ENCODE measurements at regions not wholly inside any gene's neighbourhood (a gene's known extent, or its start where the extent isn't known, plus 50 kb on each side); places are given as distances from the start of the nearest gene placed in this dataset.

- DNase-seq, result no peak
Measured at GRCh38 chr2:20541651-20542050, 94.8 kb downstream of the RHOB start.

- no peak for DNase-seq
Measured at GRCh38 chr2:20542269-20542668, 95.4 kb downstream of the RHOB start.

DNA sequence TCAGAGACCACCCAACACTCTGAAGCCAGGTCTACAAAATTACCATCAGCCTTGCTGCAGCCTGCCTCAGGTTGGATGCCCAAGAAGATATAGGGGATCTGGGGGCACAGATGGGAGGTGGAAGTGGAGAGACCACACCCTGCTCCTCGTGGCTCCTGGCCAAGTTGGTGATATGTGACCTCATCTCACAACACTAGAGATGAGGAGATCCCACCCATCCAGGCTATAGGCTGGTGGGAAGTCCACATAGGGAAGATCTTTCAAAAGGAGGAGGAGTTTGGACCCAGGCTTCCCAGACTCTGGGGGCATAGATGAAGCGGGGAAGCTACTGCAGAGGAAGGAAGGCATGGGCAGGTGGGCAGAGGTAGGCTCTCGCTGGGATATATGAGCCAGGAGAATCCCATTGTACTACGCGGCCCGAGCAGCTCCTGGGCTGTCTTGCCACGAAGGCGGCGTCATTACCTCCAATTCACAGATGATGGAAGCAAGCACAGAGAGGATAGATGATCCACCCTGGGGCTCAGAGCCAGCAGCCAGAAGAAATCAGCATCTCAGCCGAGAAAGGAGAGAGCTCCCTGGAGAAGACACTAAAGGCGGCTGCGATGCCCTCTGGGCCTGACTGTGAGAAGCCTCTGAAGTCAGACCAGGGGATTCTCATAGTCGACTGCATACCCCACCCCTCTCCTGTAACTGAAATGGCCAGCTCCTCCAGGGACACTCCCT lies 96.0 kb downstream of the RHOB start:
- no peak for DNase-seq

- peak; percentile 27 to 46 for DNase-seq
Measured at GRCh38 chr2:20543469-20544152, 96.7 kb downstream of the RHOB start.

GRCh38 chr2:20544153-20544747 lies 97.4 kb downstream of the RHOB start:
- no peak for DNase-seq

DNA sequence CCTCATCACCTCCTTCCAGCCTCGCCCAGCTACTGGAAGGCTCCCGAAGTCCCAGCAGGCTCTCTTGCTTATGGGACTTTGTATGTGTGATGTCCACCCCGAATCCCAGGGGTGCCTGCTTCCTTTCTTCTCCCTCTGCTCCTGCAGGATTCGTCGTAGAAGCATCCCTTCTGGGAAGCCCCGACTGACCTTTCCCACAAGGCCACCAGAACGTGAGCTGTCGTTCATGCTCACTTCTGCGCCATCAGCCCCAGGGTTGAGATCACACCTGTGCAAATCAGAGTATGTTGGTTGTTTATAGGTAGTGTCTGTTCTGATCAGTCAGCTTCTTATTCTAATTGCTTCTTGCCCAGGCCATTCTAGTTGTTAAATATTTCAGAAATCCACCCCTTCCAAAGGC lies 101.8 kb downstream of the HS1BP3 start:
- DNase-seq, result no peak

DNA sequence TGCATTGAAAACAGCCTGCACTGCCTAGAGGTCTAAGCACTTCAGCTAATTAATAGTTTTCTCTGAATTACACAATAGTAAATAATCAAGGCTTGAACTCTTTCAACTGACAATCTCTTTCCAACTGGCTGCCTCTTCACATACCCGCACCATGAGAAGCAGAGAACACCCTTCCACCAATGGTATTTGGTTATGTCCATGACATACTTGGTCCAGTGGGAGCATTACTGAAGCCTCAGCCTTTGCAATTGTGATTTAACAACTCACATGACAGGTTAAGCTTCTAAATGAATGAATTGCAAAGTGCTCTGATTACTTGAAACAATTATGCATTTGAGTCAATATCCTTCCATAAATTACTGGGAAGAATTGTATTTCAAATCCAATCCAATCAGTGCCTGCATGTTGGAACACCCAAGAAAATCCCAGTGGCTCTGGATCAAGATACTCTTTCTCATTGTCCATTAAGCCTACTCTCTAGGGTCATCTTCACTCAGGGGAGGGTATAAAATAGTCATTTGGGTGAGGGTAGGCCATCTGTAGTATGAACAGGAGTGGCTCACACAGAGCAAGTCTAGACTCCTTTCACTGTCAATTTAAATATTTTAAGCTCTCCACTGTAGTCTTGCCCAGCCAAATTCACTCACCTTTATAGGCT lies 101.1 kb downstream of the HS1BP3 start:
- no peak for DNase-seq

- peak in 1 of 2 experiments; percentile 43 for DNase-seq
Measured at GRCh38 chr2:20551260-20551944, 99.5 kb downstream of the HS1BP3 start.

- no peak for DNase-seq
Measured at GRCh38 chr2:20551945-20552328, 99.0 kb downstream of the HS1BP3 start.

- no peak for DNase-seq
Measured at GRCh38 chr2:20552847-20553246, 98.1 kb downstream of the HS1BP3 start.

DNA sequence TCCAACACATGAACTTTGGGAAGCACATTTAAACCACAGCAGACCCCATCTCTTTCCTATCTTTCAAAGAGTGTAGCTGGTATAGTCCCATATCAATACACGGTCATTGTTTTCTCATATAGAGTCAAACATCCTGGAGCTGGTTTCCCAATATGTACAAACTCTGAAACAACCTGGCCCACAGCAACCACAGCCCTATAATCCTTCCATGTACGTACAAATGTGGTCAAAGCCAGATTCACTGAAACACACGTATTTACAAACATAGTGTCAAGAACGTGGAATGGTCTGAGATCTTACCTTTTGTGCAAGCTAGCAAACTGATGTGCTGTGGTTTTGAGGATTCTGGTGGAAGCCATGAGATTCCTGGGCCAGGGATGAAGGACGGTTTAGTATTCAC lies 97.3 kb downstream of the HS1BP3 start:
- DNase-seq, result no peak

DNA sequence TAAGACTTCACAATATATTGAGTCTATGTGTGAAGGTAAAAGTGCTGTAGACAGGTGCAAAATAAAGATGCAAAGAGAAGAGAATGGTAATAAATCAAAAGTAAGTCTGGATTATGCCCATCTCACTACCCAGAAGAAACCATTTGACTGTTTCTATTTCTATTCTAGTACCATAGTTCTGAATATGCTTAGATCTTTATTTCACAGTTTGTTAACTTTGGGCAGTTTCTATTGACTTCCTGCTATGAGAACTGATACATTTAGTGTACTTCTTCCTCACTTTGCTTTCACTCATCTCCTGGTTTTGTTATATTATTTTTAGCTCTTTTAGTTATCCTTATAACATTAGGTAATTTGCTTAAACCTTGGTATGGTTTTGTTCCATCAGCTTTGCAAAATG lies 94.9 kb downstream of the HS1BP3 start:
- no peak for DNase-seq

GRCh38 chr2:20556756-20557155 lies 94.1 kb downstream of the HS1BP3 start:
- DNase-seq, result no peak

DNA sequence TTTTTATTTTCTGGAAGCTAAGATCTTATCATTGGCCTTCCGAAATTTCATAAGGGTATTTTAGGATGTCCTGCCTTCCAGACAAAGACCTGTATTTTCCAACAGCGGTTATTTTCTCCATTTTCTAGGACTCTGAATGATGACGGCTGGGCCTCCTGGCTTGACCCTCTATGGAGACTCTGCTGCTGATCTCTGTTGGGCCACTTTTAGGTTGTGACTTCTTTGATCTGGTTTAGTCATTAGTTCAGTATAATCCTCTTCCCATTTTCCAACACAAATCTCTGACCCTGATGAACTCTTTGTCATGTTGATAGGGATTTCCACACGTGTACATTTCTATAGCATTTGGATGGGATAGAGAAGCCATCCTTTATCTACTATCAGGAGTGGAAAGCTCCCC lies 93.7 kb downstream of the HS1BP3 start:
- DNase-seq, result no peak

- no peak for DNase-seq
Measured at GRCh38 chr2:20557635-20558034, 93.3 kb downstream of the HS1BP3 start.

GRCh38 chr2:20558391-20559150 lies 92.3 kb downstream of the HS1BP3 start:
- no peak for DNase-seq

- DNase-seq, result no peak
Measured at GRCh38 chr2:20559277-20559676, 91.6 kb downstream of the HS1BP3 start.

GRCh38 chr2:20560011-20560410 lies 90.9 kb downstream of the HS1BP3 start:
- DNase-seq, result no peak

DNA sequence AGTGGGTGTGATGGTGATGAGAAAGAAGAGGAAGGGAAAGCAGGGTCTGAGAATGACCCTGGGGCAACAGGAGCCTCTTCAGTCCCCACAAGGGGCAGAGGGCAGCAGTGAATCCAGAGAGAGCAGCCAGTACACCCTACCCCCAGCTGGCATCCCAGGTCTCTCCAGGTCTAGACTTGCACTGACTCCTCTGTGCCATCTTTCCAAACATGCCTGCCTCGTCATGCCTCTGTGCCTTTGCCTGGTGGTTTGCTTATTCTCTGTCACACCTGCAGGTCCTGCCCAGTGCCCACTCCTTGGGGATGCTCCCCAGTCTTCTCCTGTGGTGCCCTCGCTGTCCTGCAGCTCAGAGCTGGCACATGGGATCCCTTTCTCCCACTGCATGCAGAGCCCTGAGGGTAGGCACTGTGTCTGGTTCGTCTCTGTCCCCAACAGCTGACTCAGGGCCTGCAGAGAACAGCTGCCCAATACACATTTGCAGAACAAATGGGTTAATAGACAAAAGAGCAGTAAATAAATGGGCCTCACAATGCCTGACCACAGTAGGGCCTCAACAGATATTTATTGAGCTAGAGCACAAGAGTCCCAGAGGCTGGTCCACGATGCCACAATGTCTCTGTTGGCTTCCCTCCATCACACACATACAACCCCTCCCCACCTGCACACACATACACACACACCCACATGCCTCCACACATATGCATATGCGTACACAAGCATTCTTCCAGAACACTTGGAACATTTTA lies 89.8 kb downstream of the HS1BP3 start:
- DNase-seq, result no peak

DNA sequence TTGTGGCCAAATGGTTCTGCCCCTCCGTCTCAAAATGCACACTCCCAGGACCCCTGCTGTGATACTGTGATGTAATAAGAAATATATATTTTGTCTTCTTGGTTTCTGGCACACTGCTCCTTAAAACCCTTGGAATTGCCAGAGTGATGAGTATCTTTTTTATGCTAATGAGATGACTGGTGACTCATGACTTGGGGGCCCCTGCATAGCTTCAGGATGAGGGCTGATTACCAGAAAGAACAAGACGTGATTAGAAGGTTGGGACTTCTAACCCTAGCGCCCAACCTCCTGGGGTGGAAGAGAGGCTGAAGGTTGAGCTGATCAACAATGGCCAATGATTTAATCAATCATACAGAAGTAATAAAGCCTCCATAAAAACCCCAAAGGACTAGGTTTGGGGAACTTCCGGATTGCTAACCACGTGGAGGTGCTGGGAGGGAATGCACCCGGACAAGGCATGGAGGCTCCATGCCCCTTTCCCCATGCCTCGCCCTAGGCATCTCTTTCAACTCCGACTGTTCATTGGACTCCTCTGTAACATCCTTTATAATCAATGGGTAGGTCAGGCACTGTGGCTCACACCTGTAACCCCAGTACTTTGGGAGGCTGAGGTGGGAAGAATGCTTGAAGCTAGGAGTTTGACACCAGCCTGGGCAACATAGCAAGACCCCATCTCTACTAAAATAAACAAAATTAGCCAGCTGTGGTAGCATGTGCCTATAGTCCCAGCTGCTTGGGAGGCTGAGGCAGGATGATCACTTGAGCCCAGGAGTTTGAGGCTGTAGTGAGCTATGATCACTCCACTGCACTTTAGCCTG lies 89.1 kb downstream of the HS1BP3 start:
- no peak for DNase-seq
